DND-41 (cell line): ENCODE measurements at regions not wholly inside any gene's neighbourhood (a gene's known extent, or its start where the extent isn't known, plus 50 kb on each side); places are given as distances from the start of the nearest gene placed in this dataset.

Experiments used
- CTCF ChIP-seq: IDR thresholded peaks from 2 replicates; pipeline ENCODE4 v1.5.1; 2012; ENCODE audit warnings: borderline replicate concordance, low read length, moderate library complexity, mild to moderate bottlenecking; ENCODE audit not compliant: poor library complexity, severe bottlenecking; ENCODE audit errors: extremely low read depth
- EZH2 ChIP-seq: IDR thresholded peaks from 3 replicates; pipeline ENCODE4 v1.6.1; 2012; ENCODE audit warnings: borderline replicate concordance, low read depth, mild to moderate bottlenecking, moderate library complexity, low read length, inconsistent platforms; ENCODE audit not compliant: severe bottlenecking

GRCh38 chr13:86839221-86839620 lies 832.0 kb upstream of the SLITRK5 start:
- TF ChIP-seq EZH2 (no peak), CTCF (no peak)
